Keratinocyte (primary cell): ENCODE measurements at regions not wholly inside any gene's neighbourhood (a gene's known extent, or its start where the extent isn't known, plus 50 kb on each side); places are given as distances from the start of the nearest gene placed in this dataset.

Experiments used
- DNase-seq: peaks from one replicate; pipeline ENCODE4 v3.0.0-alpha.2; 2011; ENCODE audit warnings: low read depth, missing footprints, low spot score
- FAIRE-seq: peaks from 2 replicates; lab custom pipeline; 2011; peaks lifted over from hg19 to GRCh38; lab: Jason Lieb, UNC
- H2AFZ ChIP-seq: 2 replicates; pipeline ENCODE4 v1.6.0; 2012; ENCODE audit warnings: low read length, control low read depth, inconsistent platforms; ENCODE audit not compliant: control insufficient read depth
- H3K27ac ChIP-seq: 2 replicates; pipeline ENCODE4 v1.5.1; 2011; ENCODE audit warnings: low read length; ENCODE audit not compliant: control insufficient read depth, insufficient read depth
- H3K27me3 ChIP-seq: 3 replicates; pipeline ENCODE4 v1.6.0; 2011; ENCODE audit warnings: low read length; ENCODE audit not compliant: control insufficient read depth, insufficient read depth; ENCODE audit errors: extremely low read depth
- H3K36me3 ChIP-seq, 2 experiments: 2 replicates in 1 of 2; 3 replicates in 1 of 2; pipeline ENCODE4 v1.5.1; 2011; ENCODE audit warnings: low read length in 2 of 2, mild to moderate bottlenecking in 1 of 2; ENCODE audit not compliant: control insufficient read depth in 2 of 2, insufficient read depth in 2 of 2; ENCODE audit errors: extremely low read depth in 1 of 2
- H3K4me1 ChIP-seq: 3 replicates; pipeline ENCODE4 v1.5.1; 2011; ENCODE audit warnings: low read length; ENCODE audit not compliant: control insufficient read depth, insufficient read depth; ENCODE audit errors: extremely low read depth
- H3K4me2 ChIP-seq: 3 replicates; pipeline ENCODE4 v1.6.0; 2011; ENCODE audit warnings: low read depth, low read length; ENCODE audit not compliant: control insufficient read depth, insufficient read depth; ENCODE audit errors: extremely low read depth
- H3K4me3 ChIP-seq, 3 experiments: fragments of 200-600 bp in 1 of 3; sonication (generic) in 1 of 3; 2 replicates in 2 of 3; 3 replicates in 1 of 3; pipeline ENCODE4 v1.5.1; 2011 to 2016; ENCODE audit warnings: low read length in 3 of 3, mild to moderate bottlenecking in 3 of 3, control low read depth in 2 of 3, inconsistent platforms in 1 of 3, low read depth in 1 of 3, mixed read lengths in 1 of 3, mixed run types in 1 of 3, moderate library complexity in 1 of 3; ENCODE audit not compliant: control insufficient read depth in 2 of 3, insufficient read depth in 2 of 3; ENCODE audit errors: extremely low read depth in 1 of 3
- H3K79me2 ChIP-seq: 2 replicates; pipeline ENCODE4 v1.6.0; 2012; ENCODE audit warnings: low read length; ENCODE audit not compliant: control insufficient read depth, insufficient read depth
- H3K9ac ChIP-seq: 3 replicates; pipeline ENCODE4 v1.6.0; 2011; ENCODE audit warnings: low read length; ENCODE audit not compliant: control insufficient read depth, insufficient read depth; ENCODE audit errors: extremely low read depth
- H3K9me1 ChIP-seq: 3 replicates; pipeline ENCODE4 v1.6.0; 2011; ENCODE audit warnings: low read length; ENCODE audit not compliant: control insufficient read depth, insufficient read depth; ENCODE audit errors: extremely low read depth
- H3K9me3 ChIP-seq: 2 replicates; pipeline ENCODE4 v1.5.1; 2012; ENCODE audit warnings: low read depth, low read length; ENCODE audit not compliant: control insufficient read depth
- H4K20me1 ChIP-seq: 3 replicates; pipeline ENCODE4 v1.6.0; 2011; ENCODE audit warnings: low read length; ENCODE audit not compliant: control insufficient read depth, insufficient read depth; ENCODE audit errors: extremely low read depth
- EZH2 ChIP-seq: IDR thresholded peaks from one replicate; pipeline ENCODE4 v1.6.1; 2012; ENCODE audit warnings: inconsistent platforms, mild to moderate bottlenecking, low read length, moderate library complexity
- dilution Hi-C: fragments of 300-500 bp; cut with MboI; formaldehyde crosslinking; loops from one replicate; pipeline ENCODE4 v1.7.0; 2020; ENCODE audit warnings: low sequenced_read_pairs; ENCODE audit not compliant: extremely low pct_ligation_motif_present
- TF ChIP-seq, protein P1 (sequence below), 3 experiments: IDR thresholded peaks in 1 of 3; conservative IDR thresholded peaks in 1 of 3; optimal IDR thresholded peaks in 1 of 3; 2 replicates in 2 of 3; 3 replicates in 1 of 3; pipeline versions ENCODE3 to v1.5.1; 2011; ENCODE audit warnings: low read length in 3 of 3, mild to moderate bottlenecking in 3 of 3, moderate library complexity in 2 of 3, control low read depth in 1 of 3, inconsistent platforms in 1 of 3; ENCODE audit not compliant: insufficient read depth in 2 of 3; ENCODE audit errors: extremely low read depth in 1 of 3

DNA sequence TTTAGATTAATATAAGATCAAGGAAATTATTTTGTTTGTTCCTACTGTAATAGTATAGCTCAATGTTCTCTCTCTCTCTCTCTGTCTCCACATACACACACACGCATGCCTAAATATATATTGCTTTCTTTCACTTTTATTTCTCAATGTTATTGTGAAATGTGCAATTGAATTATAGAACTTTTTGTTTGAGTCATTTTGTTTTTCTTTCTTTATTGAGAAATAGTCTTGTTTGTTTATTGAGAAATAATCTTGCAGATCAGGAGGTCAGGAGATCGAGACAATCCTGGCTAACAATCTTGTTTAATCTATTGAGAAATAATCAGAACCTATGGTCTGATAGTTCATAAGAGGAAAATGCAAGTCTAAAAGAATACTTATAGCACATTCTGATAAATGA is 1581.3 kb downstream of the EFNB2 start:
- Histone ChIP-seq H4K20me1 (no peaks in the 10 kb centered on the region), H3K9me3 (no peaks in the 10 kb centered on the region), H3K4me3 (no peak overlapping the region), H3K4me1 (no peaks in the 10 kb centered on the region), H3K9me1 (no peaks in the 10 kb centered on the region), H3K9ac (no peak overlapping the region), H2AFZ (no peak overlapping the region), H3K79me2 (no peaks in the 10 kb centered on the region), H3K27ac (no peak overlapping the region), H3K27me3 (no peaks in the 10 kb centered on the region), H3K4me2 (no peak overlapping the region), H3K36me3 (no peaks in the 10 kb centered on the region)
- no peak for FAIRE-seq
- DNase-seq: no peak
- TF ChIP-seq, protein P1, sequence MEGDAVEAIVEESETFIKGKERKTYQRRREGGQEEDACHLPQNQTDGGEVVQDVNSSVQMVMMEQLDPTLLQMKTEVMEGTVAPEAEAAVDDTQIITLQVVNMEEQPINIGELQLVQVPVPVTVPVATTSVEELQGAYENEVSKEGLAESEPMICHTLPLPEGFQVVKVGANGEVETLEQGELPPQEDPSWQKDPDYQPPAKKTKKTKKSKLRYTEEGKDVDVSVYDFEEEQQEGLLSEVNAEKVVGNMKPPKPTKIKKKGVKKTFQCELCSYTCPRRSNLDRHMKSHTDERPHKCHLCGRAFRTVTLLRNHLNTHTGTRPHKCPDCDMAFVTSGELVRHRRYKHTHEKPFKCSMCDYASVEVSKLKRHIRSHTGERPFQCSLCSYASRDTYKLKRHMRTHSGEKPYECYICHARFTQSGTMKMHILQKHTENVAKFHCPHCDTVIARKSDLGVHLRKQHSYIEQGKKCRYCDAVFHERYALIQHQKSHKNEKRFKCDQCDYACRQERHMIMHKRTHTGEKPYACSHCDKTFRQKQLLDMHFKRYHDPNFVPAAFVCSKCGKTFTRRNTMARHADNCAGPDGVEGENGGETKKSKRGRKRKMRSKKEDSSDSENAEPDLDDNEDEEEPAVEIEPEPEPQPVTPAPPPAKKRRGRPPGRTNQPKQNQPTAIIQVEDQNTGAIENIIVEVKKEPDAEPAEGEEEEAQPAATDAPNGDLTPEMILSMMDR (optimal IDR thresholded peaks at IDR 0.05 in 1 of 3, IDR thresholded peaks at IDR 0.05 in 1 of 3, conservative IDR thresholded peaks at IDR 0.05 in 1 of 3; ENCODE audit: extremely low read depth in 1 of 3, insufficient read depth in 2 of 3, low read length in 3 of 3): no peak
- no peak for TF ChIP-seq EZH2
- dilution Hi-C loops: no loop called here

- FAIRE-seq: no peak
- DNase-seq: no peak
- Histone ChIP-seq H3K36me3 (no peaks in the 10 kb centered on the region), H3K4me3 (no peak overlapping the region), H4K20me1 (no peaks in the 10 kb centered on the region), H3K9me1 (no peaks in the 10 kb centered on the region), H2AFZ (no peak overlapping the region), H3K27me3 (no peaks in the 10 kb centered on the region), H3K9me3 (no peaks in the 10 kb centered on the region), H3K4me2 (no peak overlapping the region), H3K4me1 (no peaks in the 10 kb centered on the region), H3K79me2 (no peaks in the 10 kb centered on the region), H3K27ac (no peak overlapping the region), H3K9ac (no peak overlapping the region)
- dilution Hi-C loops: no loop called here
- TF ChIP-seq, protein P1 (optimal IDR thresholded peaks at IDR 0.05 in 1 of 3, IDR thresholded peaks at IDR 0.05 in 1 of 3, conservative IDR thresholded peaks at IDR 0.05 in 1 of 3; ENCODE audit: extremely low read depth in 1 of 3, insufficient read depth in 2 of 3, low read length in 3 of 3): no peak
- no peak for TF ChIP-seq EZH2
Measured at GRCh38 chr13:104953588-104953987, 1581.9 kb downstream of the EFNB2 start.
